Myocyte (in vitro differentiated cells): ENCODE measurements at regions not wholly inside any gene's neighbourhood (a gene's known extent, or its start where the extent isn't known, plus 50 kb on each side); places are given as distances from the start of the nearest gene placed in this dataset.
"Not testable (repeated sequence)": the region's sequence is repeated elsewhere in the genome, so short reads cannot be mapped to it uniquely, and the experiment has no call there.

Source experiments
- DNase-seq: peaks from one replicate; pipeline ENCODE4 v3.0.0-alpha.2; 2012; ENCODE audit warnings: low read depth

GRCh38 chr6:55052846-55053245, 121.5 kb upstream of the HCRTR2 start:
- no peak for DNase-seq

- DNase-seq, result no peak
These were observed 115.6 kb upstream of the HCRTR2 start for GRCh38 chr6:55058682-55059081.

- no peak for DNase-seq
These were observed 109.4 kb upstream of the HCRTR2 start for GRCh38 chr6:55064711-55065420.

- DNase-seq, result peak; percentile 60
These were observed 105.1 kb upstream of the HCRTR2 start for GRCh38 chr6:55069132-55069781.

- no peak for DNase-seq
These were observed 92.3 kb upstream of the HCRTR2 start for GRCh38 chr6:55082021-55082420.

- DNase-seq, result not testable (repeated sequence)
These were observed 86.3 kb upstream of the HCRTR2 start for GRCh38 chr6:55088011-55088410.

- no peak for DNase-seq
These were observed 85.4 kb upstream of the HCRTR2 start for GRCh38 chr6:55088902-55089301.

- no peak for DNase-seq
These were observed 85.0 kb upstream of the HCRTR2 start for GRCh38 chr6:55089325-55089724.

- DNase-seq, result no peak
These were observed 73.6 kb upstream of the HCRTR2 start for GRCh38 chr6:55100686-55101085.

GRCh38 chr6:55101157-55101556, 73.2 kb upstream of the HCRTR2 start:
- no peak for DNase-seq

GRCh38 chr6:55108134-55109130, 65.9 kb upstream of the HCRTR2 start:
- DNase-seq, result peak; percentile 1

- DNase-seq, result no peak
These were observed 57.0 kb upstream of the HCRTR2 start for GRCh38 chr6:55117267-55117666.

- DNase-seq, result not testable (repeated sequence)
These were observed 50.1 kb upstream of the HCRTR2 start for GRCh38 chr6:55124241-55124640.
